Right lobe of liver (tissue), 6 donors: ENCODE measurements at regions not wholly inside any gene's neighbourhood (a gene's known extent, or its start where the extent isn't known, plus 50 kb on each side); places are given as distances from the start of the nearest gene placed in this dataset.

Experiments used
- ATAC-seq, 4 donors: fragments of 200-7000 bp; cut with Tn5 transposase; one replicate each; pipeline ENCODE4 v1.9.1; 2020; ENCODE audit warnings: mild to moderate bottlenecking in 4 of 4, moderate library complexity in 4 of 4
- DNase-seq, 3 donors: peaks; one replicate each; pipeline ENCODE4 v3.0.0-alpha.2; 2020
- H3K27ac ChIP-seq, 3 donors: fragments of 200-600 bp; one replicate each; pipeline ENCODE4 v1.8.0; 2022
- H3K27me3 ChIP-seq, 2 donors: fragments of 200-600 bp; one replicate each; pipeline ENCODE4 v1.8.0; 2022
- H3K36me3 ChIP-seq, 4 donors: fragments of 200-600 bp; sonication (generic) in 1 of 4; one replicate each; pipeline versions ENCODE4 v1.5.1 to v1.8.0; 2017 to 2022; ENCODE audit warnings: control low read depth in 1 of 4
- H3K4me1 ChIP-seq, 4 donors: fragments of 200-600 bp; sonication (generic) in 1 of 4; one replicate each; pipeline versions ENCODE4 v1.5.1 to v1.8.0; 2017 to 2022; ENCODE audit warnings: control low read depth in 1 of 4
- H3K4me3 ChIP-seq, 3 donors: fragments of 200-600 bp; one replicate each; pipeline ENCODE4 v1.8.0; 2022
- H3K9me3 ChIP-seq, 4 donors: fragments of 200-600 bp; sonication (generic) in 1 of 4; one replicate each; pipeline versions ENCODE4 v1.5.1 to v1.8.0; 2017 to 2022; ENCODE audit warnings: control low read depth in 1 of 4
- CTCF ChIP-seq, 4 donors: fragments of 200-600 bp in 3 of 4; fragments of 450-650 bp in 1 of 4; IDR thresholded peaks; one replicate each; pipeline versions ENCODE4 v1.5.1 to v1.8.0; 2016 to 2022; ENCODE audit warnings: antibody characterized with exemption in 4 of 4, mild to moderate bottlenecking in 2 of 4
- POLR2A ChIP-seq: fragments of 450-650 bp; IDR thresholded peaks from one replicate; pipeline ENCODE4 v1.6.1; 2017; ENCODE audit warnings: antibody characterized with exemption, mild to moderate bottlenecking
- WGBS: methylation state at CpG from one replicate; pipeline ENCODE4 v1.1.6; 2018; ENCODE audit warnings: low coverage, low lambda C conversion rate; ENCODE audit not compliant: insufficient coverage; ENCODE audit errors: missing lambda C conversion rate; 5-methylcytosine and 5-hydroxymethylcytosine counted together
- intact Hi-C, 2 donors: fragments of 100-400 bp; cut with DNase I; formaldehyde crosslinking; loops; one replicate each; pipeline versions ENCODE4 v1.11.2 to v1.14.1; 2022
- donor health status: DM: no; HTN: yes; CAD: no.
- donor health status: DM: no; HTN: no; CAD: no.
- donor health status: DM: no; HTN: no; CAD: no.
- donor health status: DM: no; HTN: yes; CAD: no.
- donor health status: DM: no; HTN: yes; CAD: no.

GRCh38 chr12:20134652-20135051 lies 233.7 kb upstream of the PDE3A start:
- intact Hi-C loops: no loop called here
- Histone ChIP-seq H3K4me3 (no peak overlapping the region), H3K9me3 (no peaks in the 10 kb centered on the region), H3K36me3 (no peaks in the 10 kb centered on the region), H3K27me3 (no peaks in the 10 kb centered on the region), H3K27ac (no peak overlapping the region), H3K4me1 (no peaks in the 10 kb centered on the region)
- DNase-seq (no peak), ATAC-seq (no peak)
- TF ChIP-seq CTCF (IDR thresholded peaks at IDR 0.05): no peak
- TF ChIP-seq POLR2A: no peak
- 54% methylated on average over 3 of the region's 3 CpGs for WGBS

GRCh38 chr12:20140751-20141150 lies 227.6 kb upstream of the PDE3A start:
- DNase-seq: no peak
- Histone ChIP-seq H3K9me3 (no peaks in the 10 kb centered on the region), H3K4me3 (no peak overlapping the region)

GRCh38 chr12:20142316-20142715 lies 226.0 kb upstream of the PDE3A start:
- no peaks in the 10 kb centered on the region for H3K27me3 ChIP-seq
- no peak overlapping the region for H3K27ac ChIP-seq
- no peaks in the 10 kb centered on the region for H3K9me3 ChIP-seq
- DNase-seq: no peak
- H3K36me3 ChIP-seq: no peaks in the 10 kb centered on the region
- intact Hi-C loops: no loop called here
- H3K4me3 ChIP-seq: no peak overlapping the region
- 31% methylated on average over 1 of the region's 1 CpG for WGBS
- no peak for ATAC-seq
- H3K4me1 ChIP-seq: no peaks in the 10 kb centered on the region
- TF ChIP-seq CTCF (IDR thresholded peaks at IDR 0.05) (no peak), POLR2A (no peak)

More at GRCh38 chr12:20140751-20141150, 227.6 kb upstream of the PDE3A start:
- TF ChIP-seq POLR2A: no peak
- no peak for TF ChIP-seq CTCF (IDR thresholded peaks at IDR 0.05)
- Histone ChIP-seq H3K36me3 (no peaks in the 10 kb centered on the region), H3K27ac (no peak overlapping the region), H3K27me3 (no peaks in the 10 kb centered on the region), H3K4me1 (no peaks in the 10 kb centered on the region)
- no peak for ATAC-seq
- WGBS: 71% methylated on average over 3 of the region's 3 CpGs
- intact Hi-C loops: no loop called here

- Histone ChIP-seq H3K9me3 (no peaks in the 10 kb centered on the region), H3K4me1 (no peaks in the 10 kb centered on the region), H3K27me3 (no peaks in the 10 kb centered on the region), H3K36me3 (no peaks in the 10 kb centered on the region), H3K4me3 (no peak overlapping the region), H3K27ac (no peak overlapping the region)
- no peak for DNase-seq
- WGBS: 47% methylated on average over 3 of the region's 3 CpGs
- ATAC-seq: no peak
- TF ChIP-seq CTCF (IDR thresholded peaks at IDR 0.05) (no peak), POLR2A (no peak)
- intact Hi-C loops: no loop called here
Observed at GRCh38 chr12:20142956-20143355, 225.4 kb upstream of the PDE3A start.

GRCh38 chr12:20144341-20144740 lies 224.0 kb upstream of the PDE3A start:
- Histone ChIP-seq H3K9me3 (no peaks in the 10 kb centered on the region), H3K4me3 (no peak overlapping the region), H3K36me3 (no peaks in the 10 kb centered on the region), H3K27ac (no peak overlapping the region), H3K27me3 (no peaks in the 10 kb centered on the region), H3K4me1 (no peaks in the 10 kb centered on the region)
- no peak for TF ChIP-seq CTCF (IDR thresholded peaks at IDR 0.05)
- TF ChIP-seq POLR2A: no peak
- WGBS: 37% methylated on average over 3 of the region's 3 CpGs
- DNase-seq (no peak), ATAC-seq (no peak)
- intact Hi-C loops: no loop called here
